ENCODE measurements at regions not wholly inside any gene's neighbourhood (a gene's known extent, or its start where the extent isn't known, plus 50 kb on each side); places are given as distances from the start of the nearest gene placed in this dataset.
"Not testable (repeated sequence)": the region's sequence is repeated elsewhere in the genome, so short reads cannot be mapped to it uniquely, and the experiment has no call there.

GRCh38 chr14:43591776-43592175 is 915.3 kb downstream of the FSCB start:
- intact Hi-C loops (cut with micrococcal nuclease), result no loop called here

DNA sequence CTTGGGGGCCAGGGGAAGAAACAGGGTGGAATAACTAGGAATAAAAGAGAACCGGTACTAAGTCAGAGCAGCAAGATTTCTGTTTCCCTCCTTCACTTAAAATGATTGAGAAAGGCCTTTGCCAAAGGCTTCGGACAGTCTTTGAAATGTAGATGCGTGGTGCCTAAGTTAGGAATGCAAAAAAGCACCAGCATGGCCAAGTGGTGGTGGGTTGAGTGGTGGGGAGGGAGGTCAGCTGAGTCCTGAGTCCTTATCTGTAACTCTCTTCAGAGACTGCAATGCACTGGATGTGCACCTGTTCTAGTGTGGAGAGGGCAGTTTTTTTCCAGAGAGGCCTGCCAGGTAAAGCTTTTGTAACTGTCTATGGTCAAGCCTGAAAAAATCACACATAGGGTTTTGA is 919.9 kb downstream of the FSCB start:
- intact Hi-C loops (cut with micrococcal nuclease), result no loop called here

- intact Hi-C loops (cut with micrococcal nuclease), result no loop called here
These were observed 927.4 kb downstream of the FSCB start for GRCh38 chr14:43579671-43580070.

GRCh38 chr14:43568022-43568421 is 939.1 kb downstream of the FSCB start:
- intact Hi-C loops (cut with micrococcal nuclease), result no loop called here

- intact Hi-C loops (cut with micrococcal nuclease), result no loop called here
These were observed 958.7 kb downstream of the FSCB start for GRCh38 chr14:43548368-43548767.

GRCh38 chr14:43547596-43547995 is 959.5 kb downstream of the FSCB start:
- intact Hi-C loops (cut with micrococcal nuclease), result not testable (repeated sequence)

DNA sequence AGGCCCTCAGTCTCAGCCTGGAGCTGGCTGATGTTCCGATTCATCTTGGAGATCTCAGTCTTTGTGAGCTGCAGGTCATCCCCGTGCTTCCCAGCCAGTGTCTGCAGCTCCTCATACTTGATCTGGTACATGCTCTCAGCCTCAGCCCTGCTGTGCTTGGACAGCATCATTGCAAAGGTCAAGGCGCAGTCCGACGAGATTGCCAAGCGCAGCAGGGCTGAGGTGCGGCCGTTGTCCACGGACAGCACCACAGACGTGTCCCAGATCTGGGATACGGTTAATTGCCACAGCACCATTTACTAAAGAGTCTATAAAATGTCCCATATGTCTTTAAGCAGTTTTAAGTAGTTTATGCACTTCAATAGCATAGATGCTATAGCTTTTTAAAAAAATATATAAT is 965.7 kb downstream of the FSCB start:
- intact Hi-C loops (cut with micrococcal nuclease), result no loop called here

DNA sequence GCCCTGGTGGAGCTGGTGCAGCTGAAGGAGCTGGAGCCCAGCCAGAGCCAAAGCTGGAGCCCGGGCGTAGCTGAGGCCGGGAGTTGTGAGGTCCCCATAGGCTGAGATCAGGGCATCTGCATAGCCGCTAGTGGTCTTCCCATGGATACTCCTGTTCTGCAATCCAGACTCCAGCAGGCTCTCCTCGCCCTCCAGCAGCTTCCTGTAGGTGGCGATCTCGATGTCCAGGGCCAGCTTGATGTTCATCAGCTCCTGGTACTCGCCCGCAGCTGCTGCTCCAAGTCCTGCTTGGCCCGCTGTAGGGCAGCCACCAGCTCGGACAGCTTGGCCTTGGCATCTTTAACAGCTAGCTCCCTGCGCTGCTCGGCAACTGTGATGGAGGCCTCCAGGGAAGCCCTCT is 966.1 kb downstream of the FSCB start:
- intact Hi-C loops (cut with micrococcal nuclease), result no loop called here

DNA sequence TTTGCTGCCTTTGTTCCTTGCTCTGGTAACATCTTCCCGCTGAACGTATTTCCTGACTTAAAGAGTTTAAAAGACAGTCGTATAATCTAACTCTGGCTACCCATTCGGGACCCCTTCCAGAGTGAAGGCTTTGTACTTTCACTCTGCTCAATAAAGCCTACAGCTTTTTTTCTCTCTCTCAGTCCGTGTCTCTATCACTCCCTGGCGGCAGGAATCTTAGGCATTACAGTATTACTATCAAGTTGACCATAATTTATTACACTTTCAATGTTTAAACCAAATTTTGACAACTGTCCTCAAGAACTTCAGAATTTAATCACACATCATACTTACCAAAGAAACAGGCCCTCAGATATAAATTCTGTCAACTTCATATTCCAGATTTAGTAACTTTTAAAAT is 967.9 kb downstream of the FSCB start:
- intact Hi-C loops (cut with micrococcal nuclease), result no loop called here

DNA sequence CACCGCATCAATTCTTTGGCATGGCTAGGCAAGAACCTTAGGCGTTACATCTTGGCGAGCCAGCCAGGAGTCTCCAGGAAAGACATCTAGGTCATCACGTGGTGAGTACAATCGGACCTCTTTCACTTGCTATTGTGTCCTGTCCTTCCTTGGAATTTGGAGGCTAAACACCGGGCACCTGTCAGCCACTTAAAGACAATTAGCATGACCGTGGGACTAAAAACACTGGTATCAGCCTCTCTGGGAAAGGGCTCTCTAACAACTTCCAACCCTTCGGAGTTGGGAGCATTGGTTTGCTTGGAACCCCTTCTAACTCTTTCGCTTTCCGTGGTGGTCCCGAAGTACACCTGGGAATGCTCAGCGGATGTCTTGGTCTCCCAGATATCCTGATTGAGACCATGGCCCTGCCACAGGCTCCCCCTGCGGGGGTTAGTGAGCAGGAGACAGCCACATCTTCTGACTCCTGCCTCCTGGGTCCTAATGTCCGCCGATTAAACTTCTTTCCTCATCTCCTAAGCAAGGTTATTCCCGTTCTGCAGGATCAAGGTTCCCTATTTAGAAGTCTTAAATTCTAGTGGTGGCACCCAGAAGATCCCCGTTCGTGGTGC is 971.7 kb downstream of the FSCB start:
- intact Hi-C loops (cut with micrococcal nuclease), result no loop called here

DNA sequence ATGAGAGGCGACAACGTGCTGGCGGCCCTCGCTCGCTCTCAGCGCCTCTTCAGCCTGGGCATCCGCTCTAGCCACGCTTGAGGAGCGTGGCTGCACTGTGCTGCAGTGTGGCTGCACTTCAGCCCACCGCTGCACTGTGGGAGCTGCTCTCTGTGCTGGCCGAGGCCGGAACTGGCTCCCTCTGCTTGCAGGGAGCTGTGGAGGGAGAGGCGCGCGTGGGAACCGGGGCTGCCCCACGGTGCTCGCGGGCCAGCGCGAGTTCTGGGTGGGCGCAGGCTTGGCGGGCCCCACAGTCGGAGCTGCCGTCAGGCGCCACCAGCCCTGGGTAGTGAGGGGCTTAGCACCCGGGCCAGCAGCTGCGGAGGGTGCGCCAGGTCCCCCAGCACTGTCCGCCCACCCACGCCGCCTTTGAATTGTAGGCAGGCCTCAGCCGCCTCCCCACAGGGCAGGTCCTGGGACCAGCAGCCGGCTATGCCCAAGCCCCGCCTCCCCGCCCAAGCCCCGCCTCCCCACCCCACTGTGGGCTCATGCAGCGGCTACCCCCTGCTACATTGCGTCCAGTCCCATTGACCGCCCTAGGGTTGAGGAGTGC is 974.2 kb downstream of the FSCB start:
- intact Hi-C loops (cut with micrococcal nuclease), result no loop called here

- intact Hi-C loops (cut with micrococcal nuclease), result no loop called here
These were observed 978.8 kb downstream of the FSCB start for GRCh38 chr14:43528321-43528720.

DNA sequence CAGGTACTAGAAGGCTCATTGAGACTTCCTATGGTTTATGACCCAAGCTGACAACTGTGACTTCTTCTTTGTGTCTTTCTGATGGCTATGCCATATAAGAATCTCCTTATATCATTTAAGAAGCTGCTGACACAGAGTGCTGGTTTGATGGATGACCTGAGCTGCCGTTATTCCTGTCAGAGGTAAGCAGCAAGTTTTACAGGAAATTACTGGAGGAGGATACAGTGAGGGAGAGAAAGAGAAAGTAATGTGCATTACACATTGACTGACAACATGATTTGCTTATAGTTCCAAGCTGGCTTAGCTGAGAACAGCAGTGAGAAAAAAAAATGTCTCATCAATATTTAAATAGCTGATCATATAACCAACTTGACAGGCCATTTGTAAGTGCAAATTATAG is 981.4 kb downstream of the FSCB start:
- intact Hi-C loops (cut with micrococcal nuclease), result no loop called here

GRCh38 chr14:43522901-43523300 is 984.2 kb downstream of the FSCB start:
- intact Hi-C loops (cut with micrococcal nuclease), result no loop called here

DNA sequence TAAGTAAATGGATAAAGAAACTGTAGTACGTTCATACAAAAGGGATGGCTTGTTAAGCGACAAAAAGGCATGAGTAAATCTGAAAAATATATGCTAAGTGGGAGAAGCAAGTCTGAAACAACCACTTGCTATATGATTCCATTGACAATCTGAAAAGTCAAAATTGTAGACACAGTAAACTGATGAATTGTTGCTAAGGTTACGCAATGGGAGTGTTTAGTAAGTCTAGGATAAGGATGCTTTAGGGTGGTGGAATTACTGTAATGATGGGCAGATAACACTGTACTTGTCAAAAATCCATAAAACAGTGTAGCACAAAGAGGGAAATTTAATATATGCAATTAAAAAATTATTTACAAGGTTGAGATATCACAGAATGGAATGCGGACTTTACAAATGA is 984.9 kb downstream of the FSCB start:
- intact Hi-C loops (cut with micrococcal nuclease), result no loop called here

- intact Hi-C loops (cut with micrococcal nuclease), result no loop called here
These were observed 1003.6 kb downstream of the FSCB start for GRCh38 chr14:43503508-43503907.

DNA sequence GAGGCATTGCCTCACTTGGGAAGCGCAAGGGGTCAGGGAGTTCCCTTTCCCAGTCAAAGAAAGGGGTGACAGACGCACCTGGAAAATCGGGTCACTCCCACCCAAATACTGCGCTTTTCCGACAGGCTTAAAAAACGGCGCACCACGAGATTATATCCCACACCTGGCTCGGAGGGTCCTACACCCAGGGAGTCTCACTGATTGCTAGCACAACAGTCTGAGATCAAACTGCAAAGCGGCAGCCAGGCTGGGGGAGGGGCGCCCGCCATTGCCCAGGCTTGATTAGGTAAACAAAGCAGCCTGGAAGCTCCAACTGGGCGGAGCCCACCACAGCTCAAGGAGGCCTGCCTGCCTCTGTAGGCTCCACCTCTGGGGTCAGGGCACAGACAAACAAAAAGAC is 1014.7 kb downstream of the FSCB start:
- intact Hi-C loops (cut with micrococcal nuclease), result not testable (repeated sequence)

- intact Hi-C loops (cut with micrococcal nuclease), result no loop called here
These were observed 1023.7 kb downstream of the FSCB start for GRCh38 chr14:43483415-43483814.

GRCh38 chr14:43481864-43482263 is 1025.2 kb downstream of the FSCB start:
- intact Hi-C loops (cut with micrococcal nuclease), result no loop called here

DNA sequence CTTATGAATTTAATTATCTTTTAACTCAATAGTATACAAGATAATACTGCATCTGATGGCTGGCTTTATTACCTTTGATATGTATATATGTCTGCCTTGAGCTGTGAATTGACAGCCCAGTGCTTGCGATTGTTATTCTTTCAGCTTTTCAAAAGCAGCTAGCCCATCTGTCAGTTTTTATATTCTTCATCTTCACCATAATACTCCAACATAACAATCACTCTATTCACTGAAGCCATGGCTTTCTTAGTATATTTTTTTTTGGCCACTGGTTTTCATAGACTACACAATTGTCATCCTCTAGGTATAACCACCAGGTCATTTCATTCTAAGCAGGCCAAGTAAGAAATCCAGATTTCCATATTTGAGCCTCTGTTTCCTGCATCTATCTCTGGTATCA is 1026.1 kb downstream of the FSCB start:
- intact Hi-C loops (cut with micrococcal nuclease), result no loop called here

- intact Hi-C loops (cut with micrococcal nuclease), result no loop called here
These were observed 1027.4 kb downstream of the FSCB start for GRCh38 chr14:43479596-43480195.

GRCh38 chr14:43476822-43477221 is 1030.3 kb downstream of the FSCB start:
- intact Hi-C loops (cut with micrococcal nuclease), result no loop called here

DNA sequence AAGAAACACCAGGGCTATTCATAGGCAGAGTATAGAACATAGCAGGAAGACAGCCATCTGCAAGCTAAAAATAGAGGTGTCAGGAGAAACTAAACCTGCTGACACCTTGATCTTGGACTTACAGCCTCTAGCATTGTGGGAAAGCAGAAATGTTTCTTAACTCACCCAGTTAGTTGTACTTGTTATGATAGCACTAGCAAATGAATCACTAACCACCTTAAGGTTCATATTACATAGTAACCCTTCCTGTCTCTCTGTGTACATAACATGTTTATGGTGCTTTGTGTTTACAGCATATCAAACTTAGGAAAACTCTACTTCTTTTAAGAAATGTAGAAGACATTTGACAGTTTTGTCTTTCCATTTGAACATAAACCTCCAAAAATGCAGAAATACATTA is 1031.3 kb downstream of the FSCB start:
- intact Hi-C loops (cut with micrococcal nuclease), result no loop called here
